ENCODE measurements at regions not wholly inside any gene's neighbourhood (a gene's known extent, or its start where the extent isn't known, plus 50 kb on each side); places are given as distances from the start of the nearest gene placed in this dataset.

- H3K9me1 ChIP-seq (ENCODE audit: control insufficient read depth, extremely low read depth, insufficient read depth, low read length), result no peaks in the 10 kb centered on the region
- TF ChIP-seq, protein P1, sequence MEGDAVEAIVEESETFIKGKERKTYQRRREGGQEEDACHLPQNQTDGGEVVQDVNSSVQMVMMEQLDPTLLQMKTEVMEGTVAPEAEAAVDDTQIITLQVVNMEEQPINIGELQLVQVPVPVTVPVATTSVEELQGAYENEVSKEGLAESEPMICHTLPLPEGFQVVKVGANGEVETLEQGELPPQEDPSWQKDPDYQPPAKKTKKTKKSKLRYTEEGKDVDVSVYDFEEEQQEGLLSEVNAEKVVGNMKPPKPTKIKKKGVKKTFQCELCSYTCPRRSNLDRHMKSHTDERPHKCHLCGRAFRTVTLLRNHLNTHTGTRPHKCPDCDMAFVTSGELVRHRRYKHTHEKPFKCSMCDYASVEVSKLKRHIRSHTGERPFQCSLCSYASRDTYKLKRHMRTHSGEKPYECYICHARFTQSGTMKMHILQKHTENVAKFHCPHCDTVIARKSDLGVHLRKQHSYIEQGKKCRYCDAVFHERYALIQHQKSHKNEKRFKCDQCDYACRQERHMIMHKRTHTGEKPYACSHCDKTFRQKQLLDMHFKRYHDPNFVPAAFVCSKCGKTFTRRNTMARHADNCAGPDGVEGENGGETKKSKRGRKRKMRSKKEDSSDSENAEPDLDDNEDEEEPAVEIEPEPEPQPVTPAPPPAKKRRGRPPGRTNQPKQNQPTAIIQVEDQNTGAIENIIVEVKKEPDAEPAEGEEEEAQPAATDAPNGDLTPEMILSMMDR (optimal IDR thresholded peaks at IDR 0.05 in 1 of 3, IDR thresholded peaks at IDR 0.05 in 1 of 3, conservative IDR thresholded peaks at IDR 0.05 in 1 of 3; ENCODE audit: extremely low read depth in 1 of 3, insufficient read depth in 2 of 3, low read length in 3 of 3), result no peak
- no peak for TF ChIP-seq EZH2 (IDR thresholded peaks at IDR 0.05; ENCODE audit: low read length)
- H3K79me2 ChIP-seq (ENCODE audit: control insufficient read depth, insufficient read depth, low read length), result no peaks in the 10 kb centered on the region
- H3K4me1 ChIP-seq (ENCODE audit: control insufficient read depth, extremely low read depth, insufficient read depth, low read length), result no peaks in the 10 kb centered on the region
- H3K9me3 ChIP-seq (ENCODE audit: control insufficient read depth, low read depth, low read length), result no peaks in the 10 kb centered on the region
- no peak overlapping the region for H3K4me2 ChIP-seq (ENCODE audit: control insufficient read depth, extremely low read depth, insufficient read depth, low read depth, low read length)
- H3K27ac ChIP-seq (ENCODE audit: control insufficient read depth, insufficient read depth, low read length), result no peak overlapping the region
- DNase-seq (ENCODE audit: low read depth, low spot score) (no peak), FAIRE-seq (no peak)
- dilution Hi-C loops (cut with MboI; ENCODE audit: extremely low pct_ligation_motif_present, low sequenced_read_pairs), result no loop called here
- H2AFZ ChIP-seq (ENCODE audit: control insufficient read depth, low read length), result no peak overlapping the region
- H3K36me3 ChIP-seq (ENCODE audit: control insufficient read depth in 2 of 2, extremely low read depth in 1 of 2, insufficient read depth in 2 of 2, low read length in 2 of 2), result no peaks in the 10 kb centered on the region
- no peak overlapping the region for H3K4me3 ChIP-seq (ENCODE audit: control insufficient read depth in 2 of 3, extremely low read depth in 1 of 3, insufficient read depth in 2 of 3, low read depth in 1 of 3, low read length in 3 of 3)
- no peak overlapping the region for H3K9ac ChIP-seq (ENCODE audit: control insufficient read depth, extremely low read depth, insufficient read depth, low read length)
- no peaks in the 10 kb centered on the region for H3K27me3 ChIP-seq (ENCODE audit: control insufficient read depth, extremely low read depth, insufficient read depth, low read length)
- H4K20me1 ChIP-seq (ENCODE audit: control insufficient read depth, extremely low read depth, insufficient read depth, low read length), result no peaks in the 10 kb centered on the region
Observed at GRCh38 chr2:52964916-52965530, 802.6 kb upstream of the CHAC2 start.

DNA sequence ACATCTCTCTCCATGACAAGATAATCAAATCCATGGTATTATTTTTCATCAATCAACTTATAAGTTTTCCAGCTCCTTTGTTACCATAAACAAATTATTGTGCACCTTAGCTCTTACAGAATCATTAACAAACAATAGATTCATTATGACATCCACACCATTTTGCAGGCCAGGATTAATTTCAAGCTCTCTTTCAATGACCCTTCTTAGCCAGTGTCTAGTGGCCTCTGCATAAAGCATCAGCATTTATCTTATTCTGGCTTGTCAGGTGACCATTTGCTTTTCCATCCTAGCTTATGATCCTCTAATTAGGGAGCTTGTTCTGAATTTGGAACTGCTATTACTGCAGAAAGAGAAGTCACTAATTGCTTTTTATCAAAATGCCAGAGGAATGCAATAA is 806.2 kb upstream of the CHAC2 start:
- Histone ChIP-seq H3K4me2 (ENCODE audit: control insufficient read depth, extremely low read depth, insufficient read depth, low read depth, low read length) (no peak overlapping the region), H3K27me3 (ENCODE audit: control insufficient read depth, extremely low read depth, insufficient read depth, low read length) (no peaks in the 10 kb centered on the region), H3K27ac (ENCODE audit: control insufficient read depth, insufficient read depth, low read length) (no peak overlapping the region), H3K9me3 (ENCODE audit: control insufficient read depth, low read depth, low read length) (no peaks in the 10 kb centered on the region), H2AFZ (ENCODE audit: control insufficient read depth, low read length) (no peak overlapping the region), H4K20me1 (ENCODE audit: control insufficient read depth, extremely low read depth, insufficient read depth, low read length) (no peaks in the 10 kb centered on the region), H3K9ac (ENCODE audit: control insufficient read depth, extremely low read depth, insufficient read depth, low read length) (no peak overlapping the region), H3K4me3 (ENCODE audit: control insufficient read depth in 2 of 3, extremely low read depth in 1 of 3, insufficient read depth in 2 of 3, low read depth in 1 of 3, low read length in 3 of 3) (no peak overlapping the region), H3K79me2 (ENCODE audit: control insufficient read depth, insufficient read depth, low read length) (no peaks in the 10 kb centered on the region), H3K9me1 (ENCODE audit: control insufficient read depth, extremely low read depth, insufficient read depth, low read length) (no peaks in the 10 kb centered on the region), H3K4me1 (ENCODE audit: control insufficient read depth, extremely low read depth, insufficient read depth, low read length) (no peaks in the 10 kb centered on the region), H3K36me3 (ENCODE audit: control insufficient read depth in 2 of 2, extremely low read depth in 1 of 2, insufficient read depth in 2 of 2, low read length in 2 of 2) (no peaks in the 10 kb centered on the region)
- dilution Hi-C loops (cut with MboI; ENCODE audit: extremely low pct_ligation_motif_present, low sequenced_read_pairs), result no loop called here
- FAIRE-seq (no peak), DNase-seq (ENCODE audit: low read depth, low spot score) (no peak)
- TF ChIP-seq, protein P1 (optimal IDR thresholded peaks at IDR 0.05 in 1 of 3, IDR thresholded peaks at IDR 0.05 in 1 of 3, conservative IDR thresholded peaks at IDR 0.05 in 1 of 3; ENCODE audit: extremely low read depth in 1 of 3, insufficient read depth in 2 of 3, low read length in 3 of 3), result no peak
- no peak for TF ChIP-seq EZH2 (IDR thresholded peaks at IDR 0.05; ENCODE audit: low read length)
